Bronchial epithelial cell (primary cell): ENCODE measurements at regions not wholly inside any gene's neighbourhood (a gene's known extent, or its start where the extent isn't known, plus 50 kb on each side); places are given as distances from the start of the nearest gene placed in this dataset.
"Not testable (repeated sequence)": the region's sequence is repeated elsewhere in the genome, so short reads cannot be mapped to it uniquely, and the experiment has no call there.

Experiments used
- DNase-seq: peaks from one replicate; pipeline ENCODE4 v3.0.0-alpha.2; 2010; ENCODE audit warnings: low read depth
- FAIRE-seq: peaks from 2 replicates; lab custom pipeline; 2011; peaks lifted over from hg19 to GRCh38; lab: Jason Lieb, UNC
- H3K27me3 ChIP-seq: 2 replicates; pipeline ENCODE4 v1.5.1; 2011; ENCODE audit warnings: low read length; ENCODE audit not compliant: control insufficient read depth, insufficient read depth
- H3K36me3 ChIP-seq: 2 replicates; pipeline ENCODE4 v1.5.1; 2011; ENCODE audit warnings: low read length; ENCODE audit not compliant: control insufficient read depth, insufficient read depth
- H3K4me3 ChIP-seq: 2 replicates; pipeline ENCODE4 v1.5.1; 2011; ENCODE audit warnings: mild to moderate bottlenecking, low read depth, low read length, control low read depth
- TF ChIP-seq, protein P1 (sequence below): IDR thresholded peaks from 2 replicates; pipeline ENCODE4 v1.5.1; 2011; ENCODE audit warnings: mild to moderate bottlenecking, moderate library complexity, low read length, control low read depth, inconsistent platforms; ENCODE audit not compliant: insufficient read depth, severe bottlenecking

DNA sequence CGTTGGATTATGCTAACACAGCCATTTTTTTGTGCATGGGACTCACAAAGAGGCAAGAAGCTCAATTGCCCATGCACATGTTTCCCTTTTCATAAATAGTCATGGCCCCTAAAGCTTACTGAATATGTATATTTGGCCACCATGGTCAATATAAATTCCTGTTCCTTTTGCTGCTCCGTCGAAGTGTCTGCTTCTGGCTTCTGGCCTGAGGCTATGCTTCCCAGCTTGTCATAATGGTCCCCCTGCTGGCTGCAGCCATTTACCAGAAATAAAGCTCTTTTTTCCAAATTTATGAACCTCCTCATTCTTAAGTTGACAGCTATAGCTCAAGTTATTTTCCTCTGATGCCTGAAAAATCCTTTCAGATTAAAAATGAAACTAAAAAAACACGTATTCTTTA is 602.1 kb downstream of the VGLL3 start:
- no peak for DNase-seq

DNA sequence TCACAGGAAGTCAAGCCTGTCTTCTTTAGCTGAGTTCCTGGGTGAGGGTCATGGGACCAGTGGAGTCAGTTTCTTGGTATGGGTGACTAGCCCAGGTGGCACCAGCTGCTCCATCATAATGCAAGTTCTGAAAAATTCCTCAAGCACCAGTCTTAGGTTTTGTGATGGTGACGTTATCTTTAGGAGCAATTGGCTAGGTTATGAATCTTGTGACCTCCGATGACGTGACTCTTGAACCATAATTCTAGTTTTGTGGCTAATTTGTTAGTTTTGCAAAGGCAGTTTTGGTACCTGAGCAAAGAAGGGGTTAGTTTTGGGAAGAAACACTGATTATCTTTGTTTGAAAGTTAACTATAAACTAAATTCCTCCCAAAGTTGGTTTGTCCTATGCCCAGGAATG is 608.4 kb downstream of the VGLL3 start:
- FAIRE-seq (no peak), DNase-seq (no peak)
- TF ChIP-seq, protein P1, sequence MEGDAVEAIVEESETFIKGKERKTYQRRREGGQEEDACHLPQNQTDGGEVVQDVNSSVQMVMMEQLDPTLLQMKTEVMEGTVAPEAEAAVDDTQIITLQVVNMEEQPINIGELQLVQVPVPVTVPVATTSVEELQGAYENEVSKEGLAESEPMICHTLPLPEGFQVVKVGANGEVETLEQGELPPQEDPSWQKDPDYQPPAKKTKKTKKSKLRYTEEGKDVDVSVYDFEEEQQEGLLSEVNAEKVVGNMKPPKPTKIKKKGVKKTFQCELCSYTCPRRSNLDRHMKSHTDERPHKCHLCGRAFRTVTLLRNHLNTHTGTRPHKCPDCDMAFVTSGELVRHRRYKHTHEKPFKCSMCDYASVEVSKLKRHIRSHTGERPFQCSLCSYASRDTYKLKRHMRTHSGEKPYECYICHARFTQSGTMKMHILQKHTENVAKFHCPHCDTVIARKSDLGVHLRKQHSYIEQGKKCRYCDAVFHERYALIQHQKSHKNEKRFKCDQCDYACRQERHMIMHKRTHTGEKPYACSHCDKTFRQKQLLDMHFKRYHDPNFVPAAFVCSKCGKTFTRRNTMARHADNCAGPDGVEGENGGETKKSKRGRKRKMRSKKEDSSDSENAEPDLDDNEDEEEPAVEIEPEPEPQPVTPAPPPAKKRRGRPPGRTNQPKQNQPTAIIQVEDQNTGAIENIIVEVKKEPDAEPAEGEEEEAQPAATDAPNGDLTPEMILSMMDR, result no peak
- Histone ChIP-seq H3K36me3 (no peaks in the 10 kb centered on the region), H3K27me3 (no peaks in the 10 kb centered on the region), H3K4me3 (no peak overlapping the region)

More for the DNA sequence above, 602.1 kb downstream of the VGLL3 start:
- H3K36me3 ChIP-seq, result no peaks in the 10 kb centered on the region
- no peak overlapping the region for H3K4me3 ChIP-seq
- no peak for FAIRE-seq
- H3K27me3 ChIP-seq, result no peaks in the 10 kb centered on the region
- TF ChIP-seq, protein P1, result no peak

DNA sequence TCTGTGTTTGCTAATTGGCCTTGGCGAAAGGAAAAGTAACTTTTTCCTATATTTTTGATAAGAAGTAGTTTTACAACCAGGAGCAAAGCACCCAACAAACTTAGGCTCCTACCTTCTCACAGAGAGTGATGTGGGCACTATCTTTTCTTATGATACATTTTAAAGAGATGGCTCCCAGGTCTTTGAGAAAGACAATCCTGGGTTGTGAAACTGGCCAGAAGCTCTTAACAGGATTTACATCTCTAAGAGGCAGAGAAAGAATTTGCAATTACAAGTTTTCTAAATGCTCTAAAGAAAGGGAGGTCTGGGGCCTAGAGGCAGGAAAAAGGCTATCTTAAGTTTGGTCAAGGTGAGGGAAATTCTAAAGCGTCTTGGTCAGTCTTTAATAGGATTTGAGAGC is 609.7 kb downstream of the VGLL3 start:
- Histone ChIP-seq H3K36me3 (no peaks in the 10 kb centered on the region), H3K4me3 (no peak overlapping the region), H3K27me3 (no peaks in the 10 kb centered on the region)
- TF ChIP-seq, protein P1, result no peak
- DNase-seq, result no peak
- FAIRE-seq, result no peak

DNA sequence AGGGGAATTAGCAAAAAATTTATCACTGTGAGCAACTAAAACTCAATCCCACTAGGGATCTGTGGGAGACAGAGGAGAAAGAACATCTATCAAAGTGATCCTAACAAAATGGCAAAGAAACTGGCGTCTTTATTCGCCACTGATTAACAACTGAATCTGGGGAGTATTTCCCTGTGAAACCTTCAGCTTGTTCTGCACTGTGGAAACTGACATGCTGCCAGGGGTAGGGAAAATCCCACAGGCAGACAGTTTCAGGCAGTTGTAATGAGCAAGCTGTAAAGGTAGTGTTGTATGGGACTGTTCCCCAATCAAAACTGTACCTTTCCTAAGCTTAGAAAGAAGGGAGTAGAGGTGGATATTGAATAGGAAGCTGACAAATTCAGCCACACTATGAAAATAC is 611.7 kb downstream of the VGLL3 start:
- FAIRE-seq, result no peak
- TF ChIP-seq, protein P1, result no peak

DNA sequence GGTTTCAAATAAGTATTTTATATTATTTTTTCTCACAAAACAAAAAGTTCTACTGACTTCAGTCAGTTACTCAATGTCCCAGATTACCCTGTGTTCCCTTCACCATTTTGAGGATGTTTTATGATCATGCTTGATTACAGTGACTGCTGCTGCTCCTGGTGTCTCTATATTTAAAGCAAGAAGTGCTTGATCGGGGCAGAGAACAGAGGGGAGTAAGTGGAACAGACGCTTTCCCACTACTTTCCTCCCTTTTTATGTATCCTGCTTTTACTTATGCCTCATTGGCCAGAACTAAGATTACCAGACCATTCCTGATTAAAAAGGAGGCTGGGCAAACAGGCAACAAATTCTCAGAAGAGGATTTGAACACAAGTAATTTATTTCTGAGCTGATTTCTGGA is 612.1 kb downstream of the VGLL3 start:
- FAIRE-seq, result no peak
- Histone ChIP-seq H3K4me3 (no peak overlapping the region), H3K27me3 (no peaks in the 10 kb centered on the region), H3K36me3 (no peaks in the 10 kb centered on the region)
- TF ChIP-seq, protein P1, result no peak
- DNase-seq, result no peak

More for the DNA sequence above, 611.7 kb downstream of the VGLL3 start:
- Histone ChIP-seq H3K4me3 (no peak overlapping the region), H3K36me3 (no peaks in the 10 kb centered on the region), H3K27me3 (no peaks in the 10 kb centered on the region)
- DNase-seq, result no peak

DNA sequence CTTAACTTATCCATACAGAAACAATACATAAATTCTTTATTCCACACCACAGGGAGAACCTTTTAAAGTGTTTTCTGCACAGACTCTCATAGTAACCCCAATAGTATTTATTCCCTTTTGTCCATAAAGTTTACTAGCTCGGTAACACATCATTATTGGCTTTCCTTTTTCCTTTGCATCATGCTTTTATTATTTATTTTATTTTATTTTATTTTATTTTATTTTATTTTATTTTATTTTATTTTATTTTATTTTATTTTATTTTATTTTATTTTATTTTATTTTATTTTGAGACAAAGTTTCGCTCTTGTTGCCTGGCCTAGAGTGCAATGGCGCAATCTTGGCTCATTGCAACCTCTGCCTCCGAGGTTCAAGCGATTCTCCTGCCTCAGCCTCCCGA is 655.4 kb downstream of the VGLL3 start:
- not testable (repeated sequence) for DNase-seq, FAIRE-seq

More for the DNA sequence above, 655.4 kb downstream of the VGLL3 start:
- H3K4me3 ChIP-seq, H3K36me3 ChIP-seq, H3K27me3 ChIP-seq: not testable (repeated sequence)
